H1 (cell line): ENCODE measurements at regions not wholly inside any gene's neighbourhood (a gene's known extent, or its start where the extent isn't known, plus 50 kb on each side); places are given as distances from the start of the nearest gene placed in this dataset.
A peak's percentile ranks its signal among the peaks of the same experiment; 100 is the strongest.

Experiments
- CTCF ChIA-PET: fragments of 300-600 bp; sonication (Branson Sonifier 250); formaldehyde crosslinking; loops from one replicate; lab custom pipeline; 2021; ENCODE audit not compliant: partially characterized antibody; lab: Charles Lee
- POLR2A ChIA-PET: fragments of 300-600 bp; sonication (Branson Sonifier 250); formaldehyde crosslinking; loops from one replicate; lab custom pipeline; 2021; ENCODE audit warnings: inconsistent platforms; ENCODE audit not compliant: partially characterized antibody; lab: Charles Lee
- DNase-seq, 2 experiments: peaks; one replicate each; pipeline versions ENCODE4 v3.0.0 to v3.0.0-alpha.2; 2010 to 2022; ENCODE audit warnings: low spot score in 2 of 2, low read depth in 1 of 2, mixed read lengths in 1 of 2
- FAIRE-seq: peaks from 2 replicates; lab custom pipeline; 2011; peaks lifted over from hg19 to GRCh38; lab: Jason Lieb, UNC
- H2AFZ ChIP-seq: 2 replicates; pipeline ENCODE4 v1.8.1; 2012; ENCODE audit warnings: low read length, inconsistent platforms
- H2AK5ac ChIP-seq: 2 replicates; pipeline ENCODE4 v1.6.1; 2013; ENCODE audit warnings: low read depth, low read length
- H2BK120ac ChIP-seq: replicated peaks from 2 replicates; pipeline ENCODE3; 2013; ENCODE audit warnings: low read depth, low read length, inconsistent platforms
- H2BK12ac ChIP-seq: 2 replicates; pipeline ENCODE4 v1.6.1; 2013; ENCODE audit warnings: low read depth, low read length
- H2BK15ac ChIP-seq: 2 replicates; pipeline ENCODE4 v1.6.1; 2013; ENCODE audit warnings: low read length
- H2BK20ac ChIP-seq: 2 replicates; pipeline ENCODE4 v1.6.1; 2013; ENCODE audit warnings: low read length
- H2BK5ac ChIP-seq: 2 replicates; pipeline ENCODE4 v1.6.1; 2013; ENCODE audit warnings: low read depth, low read length
- H3K14ac ChIP-seq: 2 replicates; pipeline ENCODE4 v1.6.1; 2013; ENCODE audit warnings: inconsistent platforms; ENCODE audit not compliant: insufficient read length
- H3K18ac ChIP-seq: 2 replicates; pipeline ENCODE4 v1.6.1; 2013; ENCODE audit warnings: low read length; ENCODE audit errors: extremely low read depth
- H3K23ac ChIP-seq: 2 replicates; pipeline ENCODE4 v1.6.1; 2013; ENCODE audit warnings: inconsistent platforms; ENCODE audit not compliant: insufficient read length
- H3K23me2 ChIP-seq: 2 replicates; pipeline ENCODE4 v1.6.1; 2013; ENCODE audit warnings: low read depth, low read length
- H3K27ac ChIP-seq: 2 replicates; pipeline ENCODE4 v1.6.1; 2011; ENCODE audit warnings: low read depth, low read length, inconsistent platforms
- H3K27me3 ChIP-seq, 4 experiments: replicated peaks in 1 of 4; 1 replicate in 1 of 4; 2 replicates in 3 of 4; pipeline versions ENCODE4 v1.6.1 to v1.8.1; 2011 to 2013; ENCODE audit warnings: low read length in 3 of 4, mild to moderate bottlenecking in 3 of 4, inconsistent platforms in 2 of 4, mixed read lengths in 2 of 4, moderate library complexity in 1 of 4; ENCODE audit not compliant: control insufficient read depth in 3 of 4, insufficient read depth in 3 of 4; ENCODE audit errors: extremely low read depth in 1 of 4
- H3K36me3 ChIP-seq, 4 experiments: 2 replicates each; pipeline versions ENCODE4 v1.6.1 to v1.8.1; 2011 to 2013; ENCODE audit warnings: mild to moderate bottlenecking in 4 of 4, low read length in 3 of 4, moderate library complexity in 2 of 4, control low read depth in 1 of 4, inconsistent platforms in 1 of 4; ENCODE audit not compliant: insufficient read depth in 4 of 4, control insufficient read depth in 2 of 4
- H3K4ac ChIP-seq: replicated peaks from 2 replicates; pipeline ENCODE3; 2013; ENCODE audit warnings: low read length, low read depth, mixed read lengths, inconsistent platforms; ENCODE audit not compliant: insufficient read length
- H3K4me1 ChIP-seq, 4 experiments: replicated peaks in 1 of 4; 1 replicate in 1 of 4; 2 replicates in 3 of 4; pipeline versions ENCODE4 v1.6.1 to v1.8.1; 2011 to 2013; ENCODE audit warnings: low read length in 3 of 4, inconsistent platforms in 2 of 4, mixed read lengths in 1 of 4; ENCODE audit not compliant: insufficient read depth in 4 of 4, control insufficient read depth in 3 of 4
- H3K4me2 ChIP-seq, 2 experiments: 2 replicates each; pipeline versions ENCODE4 v1.6.1 to v1.8.1; 2011 to 2013; ENCODE audit warnings: low read depth in 2 of 2, low read length in 2 of 2, control low read depth in 1 of 2, inconsistent platforms in 1 of 2, mild to moderate bottlenecking in 1 of 2; ENCODE audit not compliant: insufficient read depth in 1 of 2
- H3K4me3 ChIP-seq, 4 experiments: fragments of 200-600, 300-600 bp in 1 of 4; sonication (generic), shearing (Covaris generic), sonication (Bioruptor Twin) in 1 of 4; 2 replicates each; pipeline versions ENCODE4 v1.5.1 to v1.8.1; 2011 to 2016; ENCODE audit warnings: low read length in 4 of 4, low read depth in 3 of 4, control low read depth in 2 of 4, inconsistent platforms in 2 of 4, mild to moderate bottlenecking in 2 of 4, mixed read lengths in 1 of 4, moderate library complexity in 1 of 4; ENCODE audit not compliant: insufficient read depth in 2 of 4; ENCODE audit errors: extremely low read depth in 1 of 4
- H3K56ac ChIP-seq: replicated peaks from 2 replicates; pipeline ENCODE3; 2013; ENCODE audit warnings: low read depth, mild to moderate bottlenecking, mixed read lengths, low read length, inconsistent platforms; ENCODE audit not compliant: insufficient read length
- H3K79me1 ChIP-seq: 2 replicates; pipeline ENCODE4 v1.6.1; 2013; ENCODE audit warnings: low read depth, low read length, control low read depth
- H3K79me2 ChIP-seq, 2 experiments: 2 replicates each; pipeline versions ENCODE4 v1.6.1 to v1.8.1; 2012 to 2013; ENCODE audit warnings: low read length in 2 of 2, mild to moderate bottlenecking in 2 of 2, inconsistent platforms in 1 of 2; ENCODE audit not compliant: insufficient read depth in 2 of 2, control insufficient read depth in 1 of 2
- H3K9ac ChIP-seq, 4 experiments: replicated peaks in 1 of 4; 1 replicate in 1 of 4; 2 replicates in 3 of 4; pipeline versions ENCODE4 v1.6.1 to v1.8.1; 2011 to 2013; ENCODE audit warnings: low read depth in 3 of 4, low read length in 3 of 4, control low read depth in 2 of 4, mild to moderate bottlenecking in 2 of 4, moderate library complexity in 2 of 4, inconsistent platforms in 1 of 4; ENCODE audit errors: extremely low read depth in 1 of 4
- H3K9me3 ChIP-seq, 2 experiments: 2 replicates each; pipeline versions ENCODE4 v1.6.1 to v1.8.1; 2012 to 2013; ENCODE audit warnings: mild to moderate bottlenecking in 2 of 2, moderate library complexity in 2 of 2, control low read depth in 1 of 2, inconsistent platforms in 1 of 2, low read depth in 1 of 2, low read length in 1 of 2, mixed read lengths in 1 of 2; ENCODE audit not compliant: insufficient read depth in 2 of 2
- H4K20me1 ChIP-seq, 2 experiments: replicated peaks in 1 of 2; 2 replicates each; pipeline versions ENCODE3 to v1.8.1; 2011 to 2013; ENCODE audit warnings: inconsistent platforms in 2 of 2, low read length in 2 of 2, mild to moderate bottlenecking in 1 of 2; ENCODE audit not compliant: insufficient read depth in 2 of 2, control insufficient read depth in 1 of 2
- H4K5ac ChIP-seq: 2 replicates; pipeline ENCODE4 v1.6.1; 2013; ENCODE audit warnings: low read length, low read depth, mixed read lengths, inconsistent platforms; ENCODE audit not compliant: insufficient read length
- H4K8ac ChIP-seq: 2 replicates; pipeline ENCODE4 v1.8.0; 2013; ENCODE audit warnings: mild to moderate bottlenecking, moderate library complexity, low read length, inconsistent platforms; ENCODE audit not compliant: insufficient read depth; ENCODE audit errors: extremely low read depth
- H4K91ac ChIP-seq: replicated peaks from 2 replicates; pipeline ENCODE3; 2013; ENCODE audit warnings: low read length, mixed read lengths, inconsistent platforms; ENCODE audit not compliant: insufficient read length
- CBX5 ChIP-seq: fragments of 300-800, 300-1000 bp; sonication (generic); IDR thresholded peaks from 2 replicates; pipeline ENCODE4 v1.7.1; 2016; ENCODE audit warnings: antibody characterized with exemption, low read length, low read depth
- RAD21 ChIP-seq, 2 experiments: IDR thresholded peaks in 1 of 2; conservative IDR thresholded peaks in 1 of 2; 2 replicates each; pipeline ENCODE4 v1.6.1; 2011; ENCODE audit warnings: low read depth in 2 of 2, low read length in 2 of 2, improper control_type of control experiment in 1 of 2, inconsistent platforms in 1 of 2, mild to moderate bottlenecking in 1 of 2, moderate library complexity in 1 of 2
- WGBS, 2 experiments: shearing (Covaris generic) in 1 of 2; methylation state at CpG; one replicate each; pipeline versions ENCODE4 v1.1.6 to v1.1.7; 2013 to 2015; ENCODE audit warnings: low lambda C conversion rate in 2 of 2, mixed read lengths in 2 of 2, inconsistent platforms in 1 of 2, low coverage in 1 of 2, missing lambda C conversion rate in 1 of 2; ENCODE audit not compliant: insufficient replicate concordance in 2 of 2, insufficient coverage in 1 of 2, insufficient read length in 1 of 2; ENCODE audit errors: extremely low coverage in 1 of 2, missing lambda C conversion rate in 1 of 2; 5-methylcytosine and 5-hydroxymethylcytosine counted together
- TF ChIP-seq, protein P1 (sequence below), 3 experiments: IDR thresholded peaks; 1 replicate in 2 of 3; 2 replicates in 1 of 3; pipeline versions ENCODE4 v1.5.1 to v1.6.1; 2011; ENCODE audit warnings: low read length in 3 of 3, mild to moderate bottlenecking in 3 of 3, inconsistent platforms in 2 of 3, low read depth in 1 of 3, moderate library complexity in 1 of 3; ENCODE audit not compliant: insufficient read depth in 1 of 3; ENCODE audit errors: control extremely low read depth in 1 of 3

DNA sequence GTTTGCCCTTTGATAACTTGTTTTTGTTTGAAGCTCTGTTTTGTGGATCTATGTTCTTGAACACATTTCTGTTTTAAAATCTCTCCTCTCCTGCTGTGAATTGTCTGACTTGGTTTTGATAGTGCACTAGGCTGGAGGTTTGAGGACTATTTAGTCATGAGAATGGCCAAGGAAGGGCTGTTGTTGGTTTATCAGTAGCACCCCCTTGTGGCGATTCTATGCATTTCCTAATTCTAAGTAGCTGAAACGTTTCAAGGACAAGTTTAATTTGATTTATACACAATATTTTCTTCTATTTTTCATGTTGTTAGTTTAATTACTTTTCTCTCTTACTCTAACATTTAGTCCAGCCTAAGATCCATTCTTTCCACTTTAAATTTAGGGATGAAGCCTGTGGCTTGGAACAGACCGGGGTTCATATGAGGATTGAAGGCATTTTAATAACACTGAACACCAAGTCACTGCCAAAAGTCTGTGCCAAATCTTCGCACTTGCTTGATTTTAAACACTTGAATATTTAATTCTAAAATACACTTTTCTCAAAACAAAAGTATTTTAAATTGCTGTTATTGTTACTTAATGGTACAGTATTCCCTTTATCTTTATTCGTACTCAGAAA lies 166.0 kb downstream of the SOCS6 start:
- WGBS, 2 experiments: 56% methylated on average over 5 of the region's 5 CpGs; no CpG with 5 or more reads in 1 of the 2 experiments
- no peak overlapping the region for H2BK12ac ChIP-seq
- H2BK15ac ChIP-seq: no peak overlapping the region
- CTCF ChIA-PET: interaction anchor here (0.7 to 7.8 kb wide), 27 partner anchors 9 to 781 kb away, joined by 3 to 84 read pairs (median 3); no protein-coding TSS in a partner anchor
- no peaks in the 10 kb centered on the region for H3K79me1 ChIP-seq
- TF ChIP-seq RAD21 (IDR thresholded peaks at IDR 0.05 in 1 of 2, conservative IDR thresholded peaks at IDR 0.05 in 1 of 2; ENCODE audit: low read depth in 2 of 2, low read length in 2 of 2) (peak; percentile 72 to 73), CBX5 (no peak)
- TF ChIP-seq, protein P1, sequence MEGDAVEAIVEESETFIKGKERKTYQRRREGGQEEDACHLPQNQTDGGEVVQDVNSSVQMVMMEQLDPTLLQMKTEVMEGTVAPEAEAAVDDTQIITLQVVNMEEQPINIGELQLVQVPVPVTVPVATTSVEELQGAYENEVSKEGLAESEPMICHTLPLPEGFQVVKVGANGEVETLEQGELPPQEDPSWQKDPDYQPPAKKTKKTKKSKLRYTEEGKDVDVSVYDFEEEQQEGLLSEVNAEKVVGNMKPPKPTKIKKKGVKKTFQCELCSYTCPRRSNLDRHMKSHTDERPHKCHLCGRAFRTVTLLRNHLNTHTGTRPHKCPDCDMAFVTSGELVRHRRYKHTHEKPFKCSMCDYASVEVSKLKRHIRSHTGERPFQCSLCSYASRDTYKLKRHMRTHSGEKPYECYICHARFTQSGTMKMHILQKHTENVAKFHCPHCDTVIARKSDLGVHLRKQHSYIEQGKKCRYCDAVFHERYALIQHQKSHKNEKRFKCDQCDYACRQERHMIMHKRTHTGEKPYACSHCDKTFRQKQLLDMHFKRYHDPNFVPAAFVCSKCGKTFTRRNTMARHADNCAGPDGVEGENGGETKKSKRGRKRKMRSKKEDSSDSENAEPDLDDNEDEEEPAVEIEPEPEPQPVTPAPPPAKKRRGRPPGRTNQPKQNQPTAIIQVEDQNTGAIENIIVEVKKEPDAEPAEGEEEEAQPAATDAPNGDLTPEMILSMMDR (IDR thresholded peaks at IDR 0.05; ENCODE audit: control extremely low read depth in 1 of 3, insufficient read depth in 1 of 3, low read depth in 1 of 3, low read length in 3 of 3): peak in 2 of 3 experiments; percentile 56 to 72; a peak in 3 of 4 replicates
- H2BK5ac ChIP-seq: no peak overlapping the region
- DNase-seq (no peak), FAIRE-seq (peak; percentile 84)
- H2AK5ac ChIP-seq: no peak overlapping the region
- no peak overlapping the region for H4K8ac ChIP-seq
- no peak overlapping the region for H2AFZ ChIP-seq
- no peak overlapping the region for H3K9ac ChIP-seq
- H3K23ac ChIP-seq: no peak overlapping the region
- H2BK20ac ChIP-seq: no peak overlapping the region
- H3K14ac ChIP-seq: no peak overlapping the region
- H3K23me2 ChIP-seq: no peaks in the 10 kb centered on the region
- H3K4me3 ChIP-seq: no peak overlapping the region
- no peak overlapping the region for H3K18ac ChIP-seq
- no peak overlapping the region for H3K4ac ChIP-seq
- H3K27me3 ChIP-seq: no peaks in the 10 kb centered on the region
- H3K79me2 ChIP-seq: no peaks in the 10 kb centered on the region
- no peak overlapping the region for H4K91ac ChIP-seq
- peaks cover 0 to 11% (median 0%) of the 10 kb centered on the region in 4 experiments; a peak in 2 of 7 replicates for H3K4me1 ChIP-seq
- H3K27ac ChIP-seq: no peak overlapping the region
- no peak overlapping the region for H3K56ac ChIP-seq
- H2BK120ac ChIP-seq: no peak overlapping the region
- H4K5ac ChIP-seq: no peak overlapping the region
- H3K4me2 ChIP-seq: no peak overlapping the region
- H3K36me3 ChIP-seq: no peaks in the 10 kb centered on the region
- H4K20me1 ChIP-seq: no peaks in the 10 kb centered on the region
- H3K9me3 ChIP-seq: no peaks in the 10 kb centered on the region
- POLR2A ChIA-PET: no interaction called here
